ENCODE measurements at regions not wholly inside any gene's neighbourhood (a gene's known extent, or its start where the extent isn't known, plus 50 kb on each side); places are given as distances from the start of the nearest gene placed in this dataset.

DNA sequence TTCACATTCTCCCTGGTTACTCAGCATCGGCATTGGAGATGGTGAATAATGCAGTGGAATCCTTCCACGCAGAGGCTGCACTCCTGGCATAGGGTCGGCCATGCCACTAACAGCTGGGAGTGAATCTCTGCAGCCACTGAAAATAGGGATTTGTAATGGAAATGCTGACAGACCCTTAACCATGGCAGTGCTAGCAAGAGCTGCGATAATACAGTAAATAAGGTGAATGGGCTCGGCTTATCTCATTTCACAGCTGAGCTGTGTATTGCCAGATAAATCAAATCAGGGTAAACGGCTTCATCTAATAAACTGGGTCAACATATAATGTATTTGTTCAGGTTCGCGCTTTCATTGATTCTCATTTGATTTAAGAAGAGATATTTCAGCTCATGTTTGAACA lies 156.8 kb downstream of the SLC35B3 start:
- Histone ChIP-seq H3K27me3 (ENCODE audit: control insufficient read depth, insufficient read depth, low read length, poor library complexity, severe bottlenecking) (no peaks in the 10 kb centered on the region), H3K27ac (ENCODE audit: insufficient read depth, low read depth, low read length, poor library complexity, severe bottlenecking) (no peak overlapping the region)
- 69 to 71% methylated on average over 8 of the region's 8 CpGs for WGBS, 2 experiments

DNA sequence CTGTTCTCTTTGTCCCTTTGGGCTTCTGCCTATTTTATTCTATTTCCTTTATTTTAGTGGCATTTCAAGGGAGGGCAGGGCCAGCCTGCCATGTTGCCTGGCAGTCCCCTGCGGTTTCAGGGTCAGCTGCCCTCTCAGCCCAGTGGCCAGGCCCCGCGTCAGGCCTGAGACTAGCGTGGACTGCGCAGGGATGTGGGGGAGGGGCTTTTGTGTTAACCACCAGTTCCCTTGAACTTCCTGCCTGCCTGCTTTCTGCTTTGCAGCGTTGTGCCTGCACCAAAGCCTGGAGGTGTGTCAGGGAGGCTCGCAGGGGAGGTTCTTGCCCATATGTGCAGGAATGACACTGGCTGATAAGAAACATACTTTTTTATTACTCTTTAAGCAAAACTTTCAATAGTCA lies 157.6 kb downstream of the SLC35B3 start:
- H3K27ac ChIP-seq (ENCODE audit: insufficient read depth, low read depth, low read length, poor library complexity, severe bottlenecking), result no peak overlapping the region
- H3K9me3 ChIP-seq (ENCODE audit: control insufficient read depth, low read length), result no peaks in the 10 kb centered on the region
- peaks cover 11% of the 10 kb centered on the region for H3K4me1 ChIP-seq (ENCODE audit: control insufficient read depth, insufficient read depth, low read length)
- 70 to 73% methylated on average over 7 of the region's 7 CpGs for WGBS, 2 experiments
- H3K27me3 ChIP-seq (ENCODE audit: control insufficient read depth, insufficient read depth, low read length, poor library complexity, severe bottlenecking), result no peaks in the 10 kb centered on the region
- H3K36me3 ChIP-seq (ENCODE audit: control insufficient read depth, insufficient read depth, low read length), result no peaks in the 10 kb centered on the region
- H3K4me3 ChIP-seq (ENCODE audit: insufficient read depth, low read depth, low read length), result no peak overlapping the region

More for the DNA sequence above, 156.8 kb downstream of the SLC35B3 start:
- Histone ChIP-seq H3K36me3 (ENCODE audit: control insufficient read depth, insufficient read depth, low read length) (no peaks in the 10 kb centered on the region), H3K9me3 (ENCODE audit: control insufficient read depth, low read length) (no peaks in the 10 kb centered on the region), H3K4me3 (ENCODE audit: insufficient read depth, low read depth, low read length) (no peak overlapping the region), H3K4me1 (ENCODE audit: control insufficient read depth, insufficient read depth, low read length) (peaks cover 11% of the 10 kb centered on the region)

GRCh38 chr6:8276148-8276547 lies 159.2 kb downstream of the SLC35B3 start:
- peaks cover 11% of the 10 kb centered on the region for H3K4me1 ChIP-seq (ENCODE audit: control insufficient read depth, insufficient read depth, low read length)
- H3K9me3 ChIP-seq (ENCODE audit: control insufficient read depth, low read length), result no peaks in the 10 kb centered on the region
- H3K27ac ChIP-seq (ENCODE audit: insufficient read depth, low read depth, low read length, poor library complexity, severe bottlenecking), result no peak overlapping the region
- 81 to 84% methylated on average over 7 of the region's 7 CpGs for WGBS, 2 experiments
- no peaks in the 10 kb centered on the region for H3K36me3 ChIP-seq (ENCODE audit: control insufficient read depth, insufficient read depth, low read length)
- H3K4me3 ChIP-seq (ENCODE audit: insufficient read depth, low read depth, low read length), result no peak overlapping the region
- H3K27me3 ChIP-seq (ENCODE audit: control insufficient read depth, insufficient read depth, low read length, poor library complexity, severe bottlenecking), result no peaks in the 10 kb centered on the region

- Histone ChIP-seq H3K9me3 (ENCODE audit: control insufficient read depth, low read length) (no peaks in the 10 kb centered on the region), H3K27me3 (ENCODE audit: control insufficient read depth, insufficient read depth, low read length, poor library complexity, severe bottlenecking) (no peaks in the 10 kb centered on the region), H3K27ac (ENCODE audit: insufficient read depth, low read depth, low read length, poor library complexity, severe bottlenecking) (no peak overlapping the region), H3K4me3 (ENCODE audit: insufficient read depth, low read depth, low read length) (no peak overlapping the region), H3K4me1 (ENCODE audit: control insufficient read depth, insufficient read depth, low read length) (peaks cover 11% of the 10 kb centered on the region), H3K36me3 (ENCODE audit: control insufficient read depth, insufficient read depth, low read length) (no peaks in the 10 kb centered on the region)
Measured at GRCh38 chr6:8275667-8276066, 159.7 kb downstream of the SLC35B3 start.

DNA sequence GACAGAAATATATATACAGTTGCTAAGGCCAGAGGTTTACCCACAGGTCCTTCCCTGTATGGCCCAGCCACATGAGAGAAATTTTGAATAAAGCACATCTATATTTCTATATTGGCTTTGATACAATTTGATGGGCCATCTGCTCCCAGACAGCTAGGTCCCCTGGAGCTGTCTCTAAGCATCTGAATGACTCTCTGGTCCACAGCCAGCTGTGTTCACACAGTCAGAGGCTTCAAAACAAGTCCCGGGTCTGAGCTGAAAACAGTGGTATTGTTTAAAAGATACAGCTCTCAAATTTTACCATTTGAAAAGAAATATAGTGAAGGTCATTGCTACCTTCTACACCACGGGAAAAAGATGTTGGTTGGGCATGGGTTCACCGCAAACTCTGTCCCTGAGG lies 161.1 kb downstream of the SLC35B3 start:
- Histone ChIP-seq H3K36me3 (ENCODE audit: control insufficient read depth, insufficient read depth, low read length) (no peaks in the 10 kb centered on the region), H3K9me3 (ENCODE audit: control insufficient read depth, low read length) (no peaks in the 10 kb centered on the region), H3K27ac (ENCODE audit: insufficient read depth, low read depth, low read length, poor library complexity, severe bottlenecking) (no peak overlapping the region), H3K4me3 (ENCODE audit: insufficient read depth, low read depth, low read length) (no peak overlapping the region), H3K4me1 (ENCODE audit: control insufficient read depth, insufficient read depth, low read length) (peaks cover 9% of the 10 kb centered on the region), H3K27me3 (ENCODE audit: control insufficient read depth, insufficient read depth, low read length, poor library complexity, severe bottlenecking) (no peaks in the 10 kb centered on the region)
- 52 to 65% methylated on average over 2 to 3 of the region's 3 CpGs for WGBS, 2 experiments

DNA sequence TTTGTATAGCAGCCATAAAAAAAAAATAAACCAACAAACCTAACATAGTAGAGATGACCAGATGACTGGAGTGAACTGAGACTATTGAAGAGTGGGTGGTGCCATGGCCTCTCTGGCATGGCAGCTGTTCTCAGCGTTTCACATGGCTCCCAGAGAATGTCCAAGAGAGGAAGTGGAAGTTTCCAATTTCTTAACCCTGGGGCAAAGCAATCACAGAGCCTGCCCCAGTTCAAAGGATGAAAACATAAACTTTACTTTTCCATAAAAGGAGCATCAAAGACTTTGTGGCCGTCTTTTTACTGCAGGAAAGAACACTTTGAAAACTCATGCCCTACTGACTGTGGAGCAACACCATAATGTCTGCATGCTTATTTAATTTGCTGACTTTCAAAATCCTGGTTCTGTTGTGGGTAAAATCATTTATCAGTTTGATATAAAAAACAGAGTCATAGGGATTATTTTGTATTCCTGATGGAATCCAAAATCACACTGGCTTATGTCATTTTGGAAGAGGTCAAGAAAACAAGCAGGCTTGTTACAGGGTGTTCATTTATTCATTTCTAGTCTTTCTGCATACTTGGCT lies 165.4 kb downstream of the SLC35B3 start:
- H3K4me3 ChIP-seq (ENCODE audit: insufficient read depth, low read depth, low read length), result no peak overlapping the region
- H3K27ac ChIP-seq (ENCODE audit: insufficient read depth, low read depth, low read length, poor library complexity, severe bottlenecking), result no peak overlapping the region
- H3K27me3 ChIP-seq (ENCODE audit: control insufficient read depth, insufficient read depth, low read length, poor library complexity, severe bottlenecking), result no peaks in the 10 kb centered on the region
- no peaks in the 10 kb centered on the region for H3K9me3 ChIP-seq (ENCODE audit: control insufficient read depth, low read length)
- H3K4me1 ChIP-seq (ENCODE audit: control insufficient read depth, insufficient read depth, low read length), result no peaks in the 10 kb centered on the region
- no peaks in the 10 kb centered on the region for H3K36me3 ChIP-seq (ENCODE audit: control insufficient read depth, insufficient read depth, low read length)
- WGBS, 2 experiments, result 80 to 86% methylated on average over 2 of the region's 2 CpGs

GRCh38 chr6:8269094-8269493 lies 166.3 kb downstream of the SLC35B3 start:
- 47 to 53% methylated on average over 2 of the region's 2 CpGs for WGBS, 2 experiments
- Histone ChIP-seq H3K9me3 (ENCODE audit: control insufficient read depth, low read length) (no peaks in the 10 kb centered on the region), H3K27me3 (ENCODE audit: control insufficient read depth, insufficient read depth, low read length, poor library complexity, severe bottlenecking) (no peaks in the 10 kb centered on the region), H3K27ac (ENCODE audit: insufficient read depth, low read depth, low read length, poor library complexity, severe bottlenecking) (no peak overlapping the region), H3K4me3 (ENCODE audit: insufficient read depth, low read depth, low read length) (no peak overlapping the region), H3K36me3 (ENCODE audit: control insufficient read depth, insufficient read depth, low read length) (no peaks in the 10 kb centered on the region), H3K4me1 (ENCODE audit: control insufficient read depth, insufficient read depth, low read length) (no peaks in the 10 kb centered on the region)

DNA sequence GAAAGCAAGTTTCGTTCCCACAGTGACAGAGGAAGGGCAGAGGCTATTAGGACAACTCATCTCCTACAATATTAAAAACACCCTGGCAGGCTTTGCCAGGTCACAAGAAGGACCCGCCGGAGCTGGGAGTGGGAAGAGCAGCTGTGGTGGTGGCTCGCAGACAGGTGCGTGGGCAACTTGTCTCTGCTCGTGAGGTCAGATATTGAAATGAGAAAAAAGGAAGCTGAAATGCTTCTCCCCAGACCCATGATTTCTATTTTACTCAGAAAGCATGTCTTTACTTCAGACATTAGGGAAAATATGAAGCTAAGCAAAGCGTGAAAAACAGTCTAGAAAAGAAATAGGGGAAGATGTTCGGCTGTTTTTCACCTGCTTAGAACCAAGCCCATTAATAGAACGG lies 166.3 kb upstream of the EEF1E1 start:
- 85 to 95% methylated on average over 8 to 9 of the region's 9 CpGs for WGBS, 2 experiments
- Histone ChIP-seq H3K27ac (ENCODE audit: insufficient read depth, low read depth, low read length, poor library complexity, severe bottlenecking) (no peak overlapping the region), H3K27me3 (ENCODE audit: control insufficient read depth, insufficient read depth, low read length, poor library complexity, severe bottlenecking) (no peaks in the 10 kb centered on the region), H3K9me3 (ENCODE audit: control insufficient read depth, low read length) (no peaks in the 10 kb centered on the region), H3K4me3 (ENCODE audit: insufficient read depth, low read depth, low read length) (no peak overlapping the region), H3K36me3 (ENCODE audit: control insufficient read depth, insufficient read depth, low read length) (no peaks in the 10 kb centered on the region), H3K4me1 (ENCODE audit: control insufficient read depth, insufficient read depth, low read length) (no peaks in the 10 kb centered on the region)

GRCh38 chr6:8268156-8268555 lies 165.8 kb upstream of the EEF1E1 start:
- H3K27me3 ChIP-seq (ENCODE audit: control insufficient read depth, insufficient read depth, low read length, poor library complexity, severe bottlenecking), result no peaks in the 10 kb centered on the region
- H3K36me3 ChIP-seq (ENCODE audit: control insufficient read depth, insufficient read depth, low read length), result no peaks in the 10 kb centered on the region
- H3K4me3 ChIP-seq (ENCODE audit: insufficient read depth, low read depth, low read length), result no peak overlapping the region
- no peaks in the 10 kb centered on the region for H3K4me1 ChIP-seq (ENCODE audit: control insufficient read depth, insufficient read depth, low read length)
- WGBS, 2 experiments, result 67 to 100% methylated on average over 1 of the region's 1 CpG
- no peaks in the 10 kb centered on the region for H3K9me3 ChIP-seq (ENCODE audit: control insufficient read depth, low read length)
- H3K27ac ChIP-seq (ENCODE audit: insufficient read depth, low read depth, low read length, poor library complexity, severe bottlenecking), result no peak overlapping the region

DNA sequence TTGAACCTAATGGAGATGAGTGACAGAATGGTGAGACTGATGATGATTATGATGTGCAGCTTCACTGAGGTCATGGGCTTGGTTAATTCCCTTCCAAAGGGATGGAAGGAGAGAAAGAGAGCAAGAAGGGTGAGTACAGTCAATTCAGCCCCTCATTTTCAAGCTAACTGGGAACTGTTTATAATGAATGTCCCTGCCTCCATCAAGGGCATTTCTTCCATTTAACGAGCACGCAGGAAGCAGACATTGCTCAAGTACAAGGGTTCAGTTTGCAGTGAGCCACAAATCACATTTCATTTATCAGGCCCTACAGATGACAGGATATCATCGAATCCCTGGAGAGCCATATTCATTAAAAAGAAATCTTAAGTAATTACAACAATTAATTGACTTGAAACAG lies 158.3 kb upstream of the EEF1E1 start:
- no peaks in the 10 kb centered on the region for H3K4me1 ChIP-seq (ENCODE audit: control insufficient read depth, insufficient read depth, low read length)
- no peaks in the 10 kb centered on the region for H3K9me3 ChIP-seq (ENCODE audit: control insufficient read depth, low read length)
- WGBS, 2 experiments, result 89 to 93% methylated on average over 3 of the region's 3 CpGs
- H3K27me3 ChIP-seq (ENCODE audit: control insufficient read depth, insufficient read depth, low read length, poor library complexity, severe bottlenecking), result no peaks in the 10 kb centered on the region
- H3K27ac ChIP-seq (ENCODE audit: insufficient read depth, low read depth, low read length, poor library complexity, severe bottlenecking), result no peak overlapping the region
- H3K4me3 ChIP-seq (ENCODE audit: insufficient read depth, low read depth, low read length), result no peak overlapping the region
- no peaks in the 10 kb centered on the region for H3K36me3 ChIP-seq (ENCODE audit: control insufficient read depth, insufficient read depth, low read length)

DNA sequence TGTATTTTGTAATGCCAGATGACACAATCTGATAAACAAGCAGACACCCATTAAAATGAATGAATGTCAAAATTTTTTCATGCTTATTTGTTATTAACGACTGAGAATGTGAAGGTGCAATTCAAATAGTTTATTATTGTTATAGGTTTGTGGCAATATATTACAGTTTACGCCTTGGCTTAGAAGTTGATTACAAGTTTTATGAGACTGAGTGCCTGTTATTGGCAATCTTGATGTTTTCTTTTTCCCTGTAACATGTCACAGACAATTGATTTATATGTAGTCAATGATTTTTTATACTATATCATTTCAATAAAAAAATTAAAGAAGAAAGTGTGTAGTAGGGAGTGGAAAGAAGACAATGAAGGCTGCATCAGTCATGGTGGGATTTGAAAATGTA lies 144.1 kb upstream of the EEF1E1 start:
- Histone ChIP-seq H3K36me3 (ENCODE audit: control insufficient read depth, insufficient read depth, low read length) (no peaks in the 10 kb centered on the region), H3K4me1 (ENCODE audit: control insufficient read depth, insufficient read depth, low read length) (peaks cover 6% of the 10 kb centered on the region), H3K4me3 (ENCODE audit: insufficient read depth, low read depth, low read length) (no peak overlapping the region), H3K27me3 (ENCODE audit: control insufficient read depth, insufficient read depth, low read length, poor library complexity, severe bottlenecking) (no peaks in the 10 kb centered on the region), H3K27ac (ENCODE audit: insufficient read depth, low read depth, low read length, poor library complexity, severe bottlenecking) (no peak overlapping the region), H3K9me3 (ENCODE audit: control insufficient read depth, low read length) (no peaks in the 10 kb centered on the region)
- 93 to 94% methylated on average over 2 of the region's 2 CpGs for WGBS, 2 experiments
